ENCODE measurements at regions not wholly inside any gene's neighbourhood (a gene's known extent, or its start where the extent isn't known, plus 50 kb on each side); places are given as distances from the start of the nearest gene placed in this dataset.

DNA sequence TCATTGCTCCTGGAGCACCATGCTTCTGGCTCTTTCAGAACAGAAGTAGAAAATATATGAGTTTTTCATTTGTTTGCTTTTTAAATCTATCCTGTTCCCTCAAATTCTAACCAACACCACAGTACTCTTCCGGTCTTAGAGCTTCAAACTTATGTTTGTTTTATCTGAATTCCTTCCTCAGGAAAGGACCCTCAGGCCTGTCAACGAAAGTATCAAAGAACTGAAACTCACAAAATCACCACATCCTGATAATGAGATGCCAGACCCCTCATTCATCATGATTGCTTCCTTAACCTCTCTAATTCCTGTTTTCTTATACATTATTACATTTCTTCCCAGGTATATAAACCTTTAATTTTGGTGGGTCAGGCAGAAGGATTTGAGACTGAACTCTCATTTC is 135.2 kb downstream of the BMS1 start:
- no peak for DNase-seq (ENCODE audit: low spot score, unreplicated experiment)
- H3K27me3 Mint-ChIP-seq: peaks cover 6% of the 10 kb centered on the region
- no peak overlapping the region for H3K27ac Mint-ChIP-seq
- H3K4me1 Mint-ChIP-seq (ENCODE audit: low read depth): no peaks in the 10 kb centered on the region
- TF ChIP-seq, protein P1, sequence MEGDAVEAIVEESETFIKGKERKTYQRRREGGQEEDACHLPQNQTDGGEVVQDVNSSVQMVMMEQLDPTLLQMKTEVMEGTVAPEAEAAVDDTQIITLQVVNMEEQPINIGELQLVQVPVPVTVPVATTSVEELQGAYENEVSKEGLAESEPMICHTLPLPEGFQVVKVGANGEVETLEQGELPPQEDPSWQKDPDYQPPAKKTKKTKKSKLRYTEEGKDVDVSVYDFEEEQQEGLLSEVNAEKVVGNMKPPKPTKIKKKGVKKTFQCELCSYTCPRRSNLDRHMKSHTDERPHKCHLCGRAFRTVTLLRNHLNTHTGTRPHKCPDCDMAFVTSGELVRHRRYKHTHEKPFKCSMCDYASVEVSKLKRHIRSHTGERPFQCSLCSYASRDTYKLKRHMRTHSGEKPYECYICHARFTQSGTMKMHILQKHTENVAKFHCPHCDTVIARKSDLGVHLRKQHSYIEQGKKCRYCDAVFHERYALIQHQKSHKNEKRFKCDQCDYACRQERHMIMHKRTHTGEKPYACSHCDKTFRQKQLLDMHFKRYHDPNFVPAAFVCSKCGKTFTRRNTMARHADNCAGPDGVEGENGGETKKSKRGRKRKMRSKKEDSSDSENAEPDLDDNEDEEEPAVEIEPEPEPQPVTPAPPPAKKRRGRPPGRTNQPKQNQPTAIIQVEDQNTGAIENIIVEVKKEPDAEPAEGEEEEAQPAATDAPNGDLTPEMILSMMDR (IDR thresholded peaks at IDR 0.05; ENCODE audit: unreplicated experiment): no peak
- H3K9me3 Mint-ChIP-seq (ENCODE audit: low read depth): peaks cover 16% of the 10 kb centered on the region
- H3K36me3 Mint-ChIP-seq (ENCODE audit: insufficient read depth): no peaks in the 10 kb centered on the region
- H3K4me3 Mint-ChIP-seq (ENCODE audit: low read depth): no peak overlapping the region

DNA sequence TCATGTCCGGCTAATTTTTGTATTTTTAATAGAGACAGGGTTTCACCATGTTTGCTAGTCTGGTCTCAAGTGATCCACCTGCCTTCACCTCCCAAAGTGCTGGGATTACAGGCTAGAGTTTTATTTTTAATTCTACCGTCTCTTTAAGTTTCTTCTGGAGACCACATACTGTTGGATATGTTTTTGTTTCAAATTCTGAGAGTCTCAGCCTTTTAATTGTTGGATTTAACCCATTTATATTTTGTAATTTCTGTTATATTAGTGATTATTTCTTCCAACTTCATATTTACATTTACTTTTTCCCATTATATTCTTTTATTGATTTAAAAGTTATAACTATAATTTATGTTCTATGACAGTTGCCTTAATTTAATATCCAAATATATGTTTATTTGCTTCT is 139.4 kb downstream of the BMS1 start:
- peaks cover 4% of the 10 kb centered on the region for H3K27me3 Mint-ChIP-seq
- H3K27ac Mint-ChIP-seq: no peak overlapping the region
- no peak overlapping the region for H3K4me3 Mint-ChIP-seq (ENCODE audit: low read depth)
- no peaks in the 10 kb centered on the region for H3K36me3 Mint-ChIP-seq (ENCODE audit: insufficient read depth)
- peaks cover 4% of the 10 kb centered on the region for H3K9me3 Mint-ChIP-seq (ENCODE audit: low read depth)
- H3K4me1 Mint-ChIP-seq (ENCODE audit: low read depth): no peaks in the 10 kb centered on the region
- no peak for DNase-seq (ENCODE audit: low spot score, unreplicated experiment)
- TF ChIP-seq, protein P1 (IDR thresholded peaks at IDR 0.05; ENCODE audit: unreplicated experiment): no peak

DNA sequence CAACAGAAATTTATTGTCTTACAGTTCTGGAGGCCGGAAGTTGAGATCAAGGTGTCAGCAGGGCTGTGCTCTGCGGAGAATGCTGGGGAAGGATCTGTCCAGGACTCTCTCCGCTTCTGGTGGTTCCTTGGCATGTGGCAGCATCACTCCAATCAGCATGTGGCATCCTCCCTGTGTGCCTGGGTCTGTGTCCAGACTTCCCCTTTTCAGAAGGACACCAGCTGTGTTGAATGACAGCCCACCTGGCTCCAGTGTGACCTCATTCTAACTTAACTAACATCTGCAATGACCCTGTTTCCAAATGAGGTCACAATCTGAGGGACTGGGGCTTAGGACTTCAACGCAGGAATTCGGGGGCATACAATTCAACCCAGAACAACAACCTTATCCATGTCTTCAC is 141.9 kb downstream of the BMS1 start:
- H3K4me3 Mint-ChIP-seq (ENCODE audit: low read depth): no peak overlapping the region
- no peaks in the 10 kb centered on the region for H3K4me1 Mint-ChIP-seq (ENCODE audit: low read depth)
- DNase-seq (ENCODE audit: low spot score, unreplicated experiment): no peak
- TF ChIP-seq, protein P1 (IDR thresholded peaks at IDR 0.05; ENCODE audit: unreplicated experiment): no peak
- peak overlapping the region; percentile 11 for H3K27ac Mint-ChIP-seq
- no peaks in the 10 kb centered on the region for H3K9me3 Mint-ChIP-seq (ENCODE audit: low read depth)
- H3K27me3 Mint-ChIP-seq: peaks cover 25% of the 10 kb centered on the region
- no peaks in the 10 kb centered on the region for H3K36me3 Mint-ChIP-seq (ENCODE audit: insufficient read depth)

DNA sequence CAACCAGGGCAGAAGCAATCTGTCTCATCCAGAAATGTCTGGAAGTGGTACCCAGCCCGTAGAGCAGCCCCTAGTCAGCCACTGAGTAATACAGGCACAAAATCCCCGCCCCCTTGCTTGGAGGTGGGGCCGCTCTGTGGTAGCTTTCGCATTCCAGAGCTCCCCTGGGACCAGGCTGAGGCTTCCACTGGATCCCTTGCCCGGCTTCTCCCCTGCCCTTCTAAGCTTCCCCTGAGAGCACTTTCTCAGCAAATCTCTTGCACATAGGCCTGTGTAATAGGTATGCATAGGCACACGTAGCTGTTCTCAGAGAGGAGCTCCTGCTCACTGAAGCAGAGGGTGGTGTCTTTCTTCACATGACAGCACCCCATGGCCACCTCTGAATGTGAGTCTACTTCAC is 144.2 kb downstream of the BMS1 start:
- no peak for DNase-seq (ENCODE audit: low spot score, unreplicated experiment)
- no peaks in the 10 kb centered on the region for H3K9me3 Mint-ChIP-seq (ENCODE audit: low read depth)
- H3K4me3 Mint-ChIP-seq (ENCODE audit: low read depth): no peak overlapping the region
- TF ChIP-seq, protein P1 (IDR thresholded peaks at IDR 0.05; ENCODE audit: unreplicated experiment): no peak
- peaks cover 43% of the 10 kb centered on the region for H3K27me3 Mint-ChIP-seq
- no peaks in the 10 kb centered on the region for H3K36me3 Mint-ChIP-seq (ENCODE audit: insufficient read depth)
- H3K4me1 Mint-ChIP-seq (ENCODE audit: low read depth): no peaks in the 10 kb centered on the region
- H3K27ac Mint-ChIP-seq: no peak overlapping the region

DNA sequence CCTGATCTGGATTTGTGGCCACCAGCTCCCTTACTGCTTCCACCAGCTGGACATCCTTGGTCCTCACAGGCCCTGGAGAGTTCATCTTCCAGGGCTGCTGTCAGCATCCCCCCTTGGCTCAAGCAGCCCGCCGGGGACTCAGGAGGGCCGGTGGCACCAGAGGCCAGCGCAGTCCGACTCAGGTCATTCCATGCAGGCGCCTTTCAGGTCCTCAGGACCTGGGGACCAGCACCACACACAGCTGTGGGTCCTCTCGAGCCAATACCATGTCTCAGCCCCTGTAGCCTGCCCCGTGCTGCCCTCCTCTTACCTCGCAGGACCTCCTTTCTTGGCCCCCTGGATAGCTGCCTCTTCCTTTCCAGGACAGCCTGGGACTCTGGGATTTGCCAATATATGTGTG is 145.5 kb downstream of the BMS1 start:
- H3K4me1 Mint-ChIP-seq (ENCODE audit: low read depth): peaks cover 4% of the 10 kb centered on the region
- no peaks in the 10 kb centered on the region for H3K36me3 Mint-ChIP-seq (ENCODE audit: insufficient read depth)
- no peak overlapping the region for H3K4me3 Mint-ChIP-seq (ENCODE audit: low read depth)
- no peak overlapping the region for H3K27ac Mint-ChIP-seq
- H3K27me3 Mint-ChIP-seq: peaks cover 50% of the 10 kb centered on the region
- no peaks in the 10 kb centered on the region for H3K9me3 Mint-ChIP-seq (ENCODE audit: low read depth)
- DNase-seq (ENCODE audit: low spot score, unreplicated experiment): no peak
- TF ChIP-seq, protein P1 (IDR thresholded peaks at IDR 0.05; ENCODE audit: unreplicated experiment): no peak

Data from progenitor cell of endocrine pancreas (in vitro differentiated cells).